PC-3 (cell line): ENCODE measurements at regions not wholly inside any gene's neighbourhood (a gene's known extent, or its start where the extent isn't known, plus 50 kb on each side); places are given as distances from the start of the nearest gene placed in this dataset.

Experiments used
- ATAC-seq: fragments of 200-7000 bp; cut with Tn5 transposase; 2 replicates; pipeline ENCODE4 v1.9.1; 2020; ENCODE audit warnings: mild to moderate bottlenecking, moderate library complexity
- BruUV-seq: library from RNA; stranded (reverse); fragments of 400-500 nt; replicated peaks from 2 replicates; lab custom pipeline; 2021; lab: Mats Ljungman, UMichigan
- CTCF ChIA-PET: fragments of 300-600 bp; sonication (Branson Sonifier 250); formaldehyde crosslinking; loops from one replicate; lab custom pipeline; 2022; ENCODE audit warnings: antibody characterized with exemption; lab: Charles Lee
- POLR2A ChIA-PET: fragments of 300-600 bp; sonication (Branson Sonifier 250); formaldehyde crosslinking; loops from one replicate; lab custom pipeline; 2022; ENCODE audit warnings: antibody characterized with exemption; ENCODE audit not compliant: unreplicated experiment; lab: Charles Lee
- DNase-seq: peaks from one replicate; pipeline ENCODE4 v3.0.0-alpha.2; 2015
- H2AFZ ChIP-seq: fragments of 300-600 bp; sonication (generic); 2 replicates; pipeline ENCODE4 v1.6.0; 2016; ENCODE audit warnings: antibody characterized with exemption, low read length
- H3F3A ChIP-seq: fragments of 300-600 bp; sonication (generic); one replicate; pipeline ENCODE4 v1.6.0; 2017; ENCODE audit warnings: antibody characterized with exemption, low read length, control low read depth, mild to moderate bottlenecking; ENCODE audit not compliant: unreplicated experiment
- H3K27ac ChIP-seq: fragments of 300-600 bp; sonication (generic); 2 replicates; pipeline ENCODE4 v1.5.1; 2016; ENCODE audit warnings: mild to moderate bottlenecking, low read length
- H3K27me3 ChIP-seq: fragments of 300-600 bp; sonication (generic); 2 replicates; pipeline ENCODE4 v1.6.1; 2016; ENCODE audit warnings: low read length, mixed read lengths
- H3K36me3 ChIP-seq: fragments of 300-600 bp; sonication (generic); 2 replicates; pipeline ENCODE4 v1.6.1; 2016; ENCODE audit warnings: low read depth, mixed run types, low read length, mixed read lengths
- H3K4me1 ChIP-seq: fragments of 300-600 bp; sonication (generic); 2 replicates; pipeline ENCODE4 v1.5.1; 2016; ENCODE audit warnings: low read length; ENCODE audit not compliant: insufficient read depth
- H3K4me2 ChIP-seq: fragments of 300-600 bp; sonication (generic); 2 replicates; pipeline ENCODE4 v1.6.0; 2016; ENCODE audit warnings: low read length
- H3K4me3 ChIP-seq: fragments of 300-600 bp; sonication (generic); 2 replicates; pipeline ENCODE4 v1.5.1; 2016; ENCODE audit warnings: mild to moderate bottlenecking, low read length, mixed read lengths
- H3K79me2 ChIP-seq: fragments of 300-600 bp; sonication (generic); 2 replicates; pipeline ENCODE4 v1.6.1; 2017; ENCODE audit warnings: low read length, mixed read lengths
- H3K9ac ChIP-seq: fragments of 300-600 bp; sonication (generic); 2 replicates; pipeline ENCODE4 v1.6.0; 2016; ENCODE audit warnings: mild to moderate bottlenecking, low read length
- H3K9me2 ChIP-seq: fragments of 300-600 bp; sonication (generic); replicated peaks from 2 replicates; pipeline ENCODE4 v1.6.1; 2016; ENCODE audit warnings: mixed run types, low read length, mixed read lengths
- H3K9me3 ChIP-seq: fragments of 300-600 bp; sonication (generic); 2 replicates; pipeline ENCODE4 v1.6.1; 2016; ENCODE audit warnings: low read length, mixed read lengths
- H4K20me1 ChIP-seq: fragments of 300-600 bp; sonication (generic); 2 replicates; pipeline ENCODE4 v1.6.1; 2016; ENCODE audit warnings: low read length, mixed read lengths
- CTCF ChIP-seq: fragments of 300-600 bp; sonication (generic); conservative IDR thresholded peaks from 2 replicates; pipeline ENCODE4 v1.5.1; 2017; ENCODE audit warnings: antibody characterized with exemption, low read depth, mild to moderate bottlenecking, low read length
- EZH2 ChIP-seq: fragments of 300-600 bp; sonication (generic); IDR thresholded peaks from one replicate; pipeline ENCODE4 v1.6.1; 2017; ENCODE audit warnings: antibody characterized with exemption, mild to moderate bottlenecking, low read length; ENCODE audit not compliant: unreplicated experiment
- EZH2phosphoT487 ChIP-seq: fragments of 300-600 bp; sonication (generic); IDR thresholded peaks from 2 replicates; pipeline ENCODE4 v1.6.1; 2018; ENCODE audit warnings: mild to moderate bottlenecking, antibody characterized with exemption, low read length, borderline replicate concordance
- intact Hi-C: fragments of 100-400 bp; cut with micrococcal nuclease; formaldehyde crosslinking; loops from 2 replicates; pipeline ENCODE4 v1.9.0; 2023

GRCh38 chr5:53733853-53734252 is 173.4 kb downstream of the NDUFS4 start:
- Histone ChIP-seq H3K9me3 (no peaks in the 10 kb centered on the region), H3K4me2 (no peak overlapping the region), H2AFZ (no peak overlapping the region), H3K4me1 (no peaks in the 10 kb centered on the region), H3K27me3 (no peaks in the 10 kb centered on the region), H3K9ac (no peak overlapping the region), H3K4me3 (no peak overlapping the region), H3K27ac (no peak overlapping the region), H3K36me3 (no peaks in the 10 kb centered on the region), H4K20me1 (no peaks in the 10 kb centered on the region), H3K9me2 (no peaks in the 10 kb centered on the region), H3F3A (no peaks in the 10 kb centered on the region), H3K79me2 (no peaks in the 10 kb centered on the region)
- BruUV-seq, result no TSS peak
- DNase-seq (peak; percentile 6), ATAC-seq (peak; percentile 50)
- TF ChIP-seq EZH2phosphoT487 (no peak), CTCF (peak; percentile 33; the same call in 1 of the 2 replicates)
- intact Hi-C loops, result loop anchor here (10.0 kb wide), 1 partner anchor 131 kb away; no protein-coding TSS in a partner anchor
- ChIA-PET POLR2A (no interaction called here), CTCF (no interaction called here)

- H3K79me2 ChIP-seq, result no peaks in the 10 kb centered on the region
- H3K9ac ChIP-seq, result no peak overlapping the region
- no peak for DNase-seq
- H3K4me3 ChIP-seq, result no peak overlapping the region
- no peak overlapping the region for H3K27ac ChIP-seq
- TF ChIP-seq CTCF, result no peak
- TF ChIP-seq EZH2, result no peak
- no peak for TF ChIP-seq EZH2phosphoT487
- ChIA-PET CTCF (no interaction called here), POLR2A (no interaction called here)
- intact Hi-C loops, result loop anchor here (10.0 kb wide), 1 partner anchor 127 kb away; no protein-coding TSS in a partner anchor
- H3F3A ChIP-seq, result no peaks in the 10 kb centered on the region
- no peaks in the 10 kb centered on the region for H3K4me1 ChIP-seq
- BruUV-seq, result no TSS peak
- H3K4me2 ChIP-seq, result no peak overlapping the region
- H3K9me3 ChIP-seq, result no peaks in the 10 kb centered on the region
- H3K36me3 ChIP-seq, result no peaks in the 10 kb centered on the region
- ATAC-seq, result no peak
- no peaks in the 10 kb centered on the region for H3K27me3 ChIP-seq
- no peaks in the 10 kb centered on the region for H3K9me2 ChIP-seq
- H4K20me1 ChIP-seq, result no peaks in the 10 kb centered on the region
- no peak overlapping the region for H2AFZ ChIP-seq
Measured at GRCh38 chr5:53738105-53738504, 177.7 kb downstream of the NDUFS4 start.

GRCh38 chr5:53739111-53739510 is 178.7 kb downstream of the NDUFS4 start:
- no peak overlapping the region for H3K4me2 ChIP-seq
- TF ChIP-seq CTCF (no peak), EZH2 (no peak), EZH2phosphoT487 (no peak)
- no peaks in the 10 kb centered on the region for H4K20me1 ChIP-seq
- no peaks in the 10 kb centered on the region for H3F3A ChIP-seq
- BruUV-seq, result no TSS peak
- POLR2A ChIA-PET, result no interaction called here
- H3K36me3 ChIP-seq, result no peaks in the 10 kb centered on the region
- H3K4me3 ChIP-seq, result no peak overlapping the region
- CTCF ChIA-PET, result no interaction called here
- no peak overlapping the region for H3K27ac ChIP-seq
- H3K9ac ChIP-seq, result no peak overlapping the region
- no peak overlapping the region for H2AFZ ChIP-seq
- no peaks in the 10 kb centered on the region for H3K9me2 ChIP-seq
- H3K9me3 ChIP-seq, result no peaks in the 10 kb centered on the region
- H3K4me1 ChIP-seq, result no peaks in the 10 kb centered on the region
- DNase-seq (no peak), ATAC-seq (no peak)
- intact Hi-C loops, result loop anchor here (10.0 kb wide), 1 partner anchor 126 kb away; no protein-coding TSS in a partner anchor
- no peaks in the 10 kb centered on the region for H3K79me2 ChIP-seq
- H3K27me3 ChIP-seq, result no peaks in the 10 kb centered on the region
